ENCODE measurements at regions not wholly inside any gene's neighbourhood (a gene's known extent, or its start where the extent isn't known, plus 50 kb on each side); places are given as distances from the start of the nearest gene placed in this dataset.

GRCh38 chr13:30033681-30034457 is 183.5 kb upstream of the UBL3 start:
- DNase-seq (ENCODE audit: low read depth in 2 of 2): peak; percentile 82 to 98
- TF ChIP-seq, protein P1, sequence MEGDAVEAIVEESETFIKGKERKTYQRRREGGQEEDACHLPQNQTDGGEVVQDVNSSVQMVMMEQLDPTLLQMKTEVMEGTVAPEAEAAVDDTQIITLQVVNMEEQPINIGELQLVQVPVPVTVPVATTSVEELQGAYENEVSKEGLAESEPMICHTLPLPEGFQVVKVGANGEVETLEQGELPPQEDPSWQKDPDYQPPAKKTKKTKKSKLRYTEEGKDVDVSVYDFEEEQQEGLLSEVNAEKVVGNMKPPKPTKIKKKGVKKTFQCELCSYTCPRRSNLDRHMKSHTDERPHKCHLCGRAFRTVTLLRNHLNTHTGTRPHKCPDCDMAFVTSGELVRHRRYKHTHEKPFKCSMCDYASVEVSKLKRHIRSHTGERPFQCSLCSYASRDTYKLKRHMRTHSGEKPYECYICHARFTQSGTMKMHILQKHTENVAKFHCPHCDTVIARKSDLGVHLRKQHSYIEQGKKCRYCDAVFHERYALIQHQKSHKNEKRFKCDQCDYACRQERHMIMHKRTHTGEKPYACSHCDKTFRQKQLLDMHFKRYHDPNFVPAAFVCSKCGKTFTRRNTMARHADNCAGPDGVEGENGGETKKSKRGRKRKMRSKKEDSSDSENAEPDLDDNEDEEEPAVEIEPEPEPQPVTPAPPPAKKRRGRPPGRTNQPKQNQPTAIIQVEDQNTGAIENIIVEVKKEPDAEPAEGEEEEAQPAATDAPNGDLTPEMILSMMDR (conservative IDR thresholded peaks at IDR 0.05 in 1 of 2, IDR thresholded peaks at IDR 0.05 in 1 of 2; ENCODE audit: low read depth in 1 of 2, low read length in 2 of 2): no peak
- no peak for TF ChIP-seq EZH2 (IDR thresholded peaks at IDR 0.05; ENCODE audit: low read length, missing control alignments)
- H2AFZ ChIP-seq (ENCODE audit: low read length): no peak overlapping the region
- H3K9ac ChIP-seq (ENCODE audit: insufficient read depth, low read length): no peak overlapping the region
- peak overlapping the region; percentile 59 for H3K4me2 ChIP-seq (ENCODE audit: extremely low read depth, insufficient read depth, low read length)
- H3K27ac ChIP-seq (ENCODE audit: insufficient read depth, low read length): peak overlapping the region; percentile 70
- H4K20me1 ChIP-seq (ENCODE audit: control insufficient read depth, extremely low read depth, insufficient read depth, low read length): no peaks in the 10 kb centered on the region
- H3K79me2 ChIP-seq (ENCODE audit: control insufficient read depth, insufficient read depth, low read length): no peaks in the 10 kb centered on the region
- H3K27me3 ChIP-seq (ENCODE audit: control insufficient read depth, insufficient read depth, low read length): no peaks in the 10 kb centered on the region
- no peaks in the 10 kb centered on the region for H3K9me3 ChIP-seq (ENCODE audit: control insufficient read depth, insufficient read depth, low read depth, low read length)
- H3K4me3 ChIP-seq (replicated peaks in 1 of 4; ENCODE audit: control extremely low read depth in 1 of 4, insufficient read depth in 1 of 4, low read depth in 3 of 4, low read length in 4 of 4): peak overlapping the region in 1 of 4 experiments; percentile 12
- H3K4me1 ChIP-seq (ENCODE audit: control insufficient read depth, extremely low read depth, insufficient read depth, low read length): peaks cover 15% of the 10 kb centered on the region
- no peaks in the 10 kb centered on the region for H3K36me3 ChIP-seq (ENCODE audit: control insufficient read depth, insufficient read depth, low read length)

GRCh38 chr13:30032263-30032662 is 181.8 kb upstream of the UBL3 start:
- Histone ChIP-seq H3K27ac (ENCODE audit: insufficient read depth, low read length) (no peak overlapping the region), H3K79me2 (ENCODE audit: control insufficient read depth, insufficient read depth, low read length) (no peaks in the 10 kb centered on the region), H3K9me3 (ENCODE audit: control insufficient read depth, insufficient read depth, low read depth, low read length) (no peaks in the 10 kb centered on the region), H3K9ac (ENCODE audit: insufficient read depth, low read length) (no peak overlapping the region), H3K4me2 (ENCODE audit: extremely low read depth, insufficient read depth, low read length) (no peak overlapping the region), H3K4me3 (replicated peaks in 1 of 4; ENCODE audit: control extremely low read depth in 1 of 4, insufficient read depth in 1 of 4, low read depth in 3 of 4, low read length in 4 of 4) (no peak overlapping the region), H3K4me1 (ENCODE audit: control insufficient read depth, extremely low read depth, insufficient read depth, low read length) (peaks cover 15% of the 10 kb centered on the region), H2AFZ (ENCODE audit: low read length) (no peak overlapping the region), H3K36me3 (ENCODE audit: control insufficient read depth, insufficient read depth, low read length) (no peaks in the 10 kb centered on the region), H3K27me3 (ENCODE audit: control insufficient read depth, insufficient read depth, low read length) (no peaks in the 10 kb centered on the region), H4K20me1 (ENCODE audit: control insufficient read depth, extremely low read depth, insufficient read depth, low read length) (no peaks in the 10 kb centered on the region)
- no peak for DNase-seq (ENCODE audit: low read depth in 2 of 2)
- no peak for TF ChIP-seq EZH2 (IDR thresholded peaks at IDR 0.05; ENCODE audit: low read length, missing control alignments)

DNA sequence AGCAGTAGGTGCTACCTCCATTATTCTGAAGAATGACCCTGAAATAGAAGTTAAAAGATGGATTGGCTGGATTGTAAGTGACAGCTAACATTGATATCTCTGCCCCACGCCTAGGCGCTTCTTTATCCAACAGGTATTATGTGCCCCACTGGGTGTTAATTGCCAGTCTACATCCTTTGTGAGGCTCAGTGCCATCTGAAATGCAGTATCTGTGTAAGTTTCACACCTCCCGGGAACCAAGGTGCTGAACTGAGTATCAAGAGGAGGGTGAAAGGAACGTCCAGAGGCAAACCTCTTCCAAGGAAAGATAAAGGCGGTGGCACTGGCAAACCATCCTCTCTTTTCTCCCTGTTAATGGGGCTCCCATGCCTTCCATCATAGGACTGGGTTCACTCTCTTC is 181.1 kb upstream of the UBL3 start:
- Histone ChIP-seq H4K20me1 (ENCODE audit: control insufficient read depth, extremely low read depth, insufficient read depth, low read length) (no peaks in the 10 kb centered on the region), H2AFZ (ENCODE audit: low read length) (no peak overlapping the region), H3K4me2 (ENCODE audit: extremely low read depth, insufficient read depth, low read length) (no peak overlapping the region), H3K27me3 (ENCODE audit: control insufficient read depth, insufficient read depth, low read length) (no peaks in the 10 kb centered on the region), H3K9me3 (ENCODE audit: control insufficient read depth, insufficient read depth, low read depth, low read length) (no peaks in the 10 kb centered on the region), H3K4me3 (replicated peaks in 1 of 4; ENCODE audit: control extremely low read depth in 1 of 4, insufficient read depth in 1 of 4, low read depth in 3 of 4, low read length in 4 of 4) (no peak overlapping the region), H3K9ac (ENCODE audit: insufficient read depth, low read length) (no peak overlapping the region), H3K27ac (ENCODE audit: insufficient read depth, low read length) (no peak overlapping the region), H3K79me2 (ENCODE audit: control insufficient read depth, insufficient read depth, low read length) (no peaks in the 10 kb centered on the region), H3K36me3 (ENCODE audit: control insufficient read depth, insufficient read depth, low read length) (no peaks in the 10 kb centered on the region), H3K4me1 (ENCODE audit: control insufficient read depth, extremely low read depth, insufficient read depth, low read length) (peaks cover 15% of the 10 kb centered on the region)
- no peak for DNase-seq (ENCODE audit: low read depth in 2 of 2)
- no peak for TF ChIP-seq EZH2 (IDR thresholded peaks at IDR 0.05; ENCODE audit: low read length, missing control alignments)
- TF ChIP-seq, protein P1 (conservative IDR thresholded peaks at IDR 0.05 in 1 of 2, IDR thresholded peaks at IDR 0.05 in 1 of 2; ENCODE audit: low read depth in 1 of 2, low read length in 2 of 2): no peak

All from fibroblast of lung (primary cell).